ENCODE measurements at regions not wholly inside any gene's neighbourhood (a gene's known extent, or its start where the extent isn't known, plus 50 kb on each side); places are given as distances from the start of the nearest gene placed in this dataset.
"Not testable (repeated sequence)": the region's sequence is repeated elsewhere in the genome, so short reads cannot be mapped to it uniquely, and the experiment has no call there.

DNA sequence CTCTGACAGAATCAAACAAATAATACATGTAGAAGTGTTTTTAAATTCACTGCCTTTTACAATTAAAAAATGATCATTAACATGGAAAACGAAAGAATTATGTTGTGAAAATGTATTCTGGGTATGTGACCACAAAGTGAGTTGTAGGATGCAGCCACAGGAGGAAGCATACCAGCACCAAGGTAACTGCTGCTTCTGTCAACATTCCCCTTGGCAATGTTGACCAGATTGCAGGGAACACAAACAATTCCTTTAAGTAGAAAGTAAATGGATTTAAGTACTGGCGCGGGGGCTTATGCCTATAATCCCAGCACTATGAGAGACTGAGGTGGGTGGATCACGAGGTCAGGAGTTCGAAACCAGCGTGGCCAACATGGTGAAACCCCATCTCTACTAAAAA is 1877.9 kb upstream of the PCDH7 start:
- no peaks in the 10 kb centered on the region for H3K4me1 Mint-ChIP-seq (ENCODE audit: unreplicated experiment)
- no peaks in the 10 kb centered on the region for H3K9me3 Mint-ChIP-seq
- DNase-seq (ENCODE audit: extremely low spot score, unreplicated experiment), result no peak
- H3K27me3 Mint-ChIP-seq, result no peaks in the 10 kb centered on the region
- H3K27ac Mint-ChIP-seq, result no peak overlapping the region
- H3K4me3 Mint-ChIP-seq, result no peak overlapping the region
- TF ChIP-seq, protein P1, sequence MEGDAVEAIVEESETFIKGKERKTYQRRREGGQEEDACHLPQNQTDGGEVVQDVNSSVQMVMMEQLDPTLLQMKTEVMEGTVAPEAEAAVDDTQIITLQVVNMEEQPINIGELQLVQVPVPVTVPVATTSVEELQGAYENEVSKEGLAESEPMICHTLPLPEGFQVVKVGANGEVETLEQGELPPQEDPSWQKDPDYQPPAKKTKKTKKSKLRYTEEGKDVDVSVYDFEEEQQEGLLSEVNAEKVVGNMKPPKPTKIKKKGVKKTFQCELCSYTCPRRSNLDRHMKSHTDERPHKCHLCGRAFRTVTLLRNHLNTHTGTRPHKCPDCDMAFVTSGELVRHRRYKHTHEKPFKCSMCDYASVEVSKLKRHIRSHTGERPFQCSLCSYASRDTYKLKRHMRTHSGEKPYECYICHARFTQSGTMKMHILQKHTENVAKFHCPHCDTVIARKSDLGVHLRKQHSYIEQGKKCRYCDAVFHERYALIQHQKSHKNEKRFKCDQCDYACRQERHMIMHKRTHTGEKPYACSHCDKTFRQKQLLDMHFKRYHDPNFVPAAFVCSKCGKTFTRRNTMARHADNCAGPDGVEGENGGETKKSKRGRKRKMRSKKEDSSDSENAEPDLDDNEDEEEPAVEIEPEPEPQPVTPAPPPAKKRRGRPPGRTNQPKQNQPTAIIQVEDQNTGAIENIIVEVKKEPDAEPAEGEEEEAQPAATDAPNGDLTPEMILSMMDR (conservative IDR thresholded peaks at IDR 0.05), result no peak
- H3K36me3 Mint-ChIP-seq, result no peaks in the 10 kb centered on the region

GRCh38 chr4:28845158-28845557 is 1875.0 kb upstream of the PCDH7 start:
- Mint-ChIP-seq H3K27ac (no peak overlapping the region), H3K27me3 (no peaks in the 10 kb centered on the region), H3K36me3 (no peaks in the 10 kb centered on the region), H3K4me3 (no peak overlapping the region), H3K9me3 (no peaks in the 10 kb centered on the region), H3K4me1 (ENCODE audit: unreplicated experiment) (no peaks in the 10 kb centered on the region)
- TF ChIP-seq, protein P1 (conservative IDR thresholded peaks at IDR 0.05), result no peak
- DNase-seq (ENCODE audit: extremely low spot score, unreplicated experiment), result no peak

GRCh38 chr4:28857028-28857427 is 1863.1 kb upstream of the PCDH7 start:
- not testable (repeated sequence) for DNase-seq (ENCODE audit: extremely low spot score, unreplicated experiment); H3K4me3 Mint-ChIP-seq; H3K27me3 Mint-ChIP-seq; H3K27ac Mint-ChIP-seq; H3K9me3 Mint-ChIP-seq; H3K36me3 Mint-ChIP-seq; H3K4me1 Mint-ChIP-seq (ENCODE audit: unreplicated experiment)

DNA sequence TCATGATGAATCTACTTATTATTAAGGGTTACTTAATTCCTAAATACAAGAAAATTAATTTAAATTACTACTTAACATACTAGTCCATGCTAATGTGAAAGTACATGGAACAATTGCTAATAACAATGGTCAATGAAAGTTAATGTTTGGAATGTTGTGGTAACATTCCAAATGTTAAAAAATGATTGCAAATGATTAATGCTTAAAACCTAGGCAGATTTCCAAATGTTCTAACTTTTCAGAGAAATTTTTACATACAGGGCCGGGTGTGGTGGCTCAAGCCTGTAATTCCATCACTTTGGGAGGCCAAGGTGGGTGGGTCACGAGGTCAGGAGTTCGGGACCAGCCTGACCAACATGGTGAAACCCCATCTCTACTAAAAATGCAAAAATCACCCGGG is 1851.3 kb upstream of the PCDH7 start:
- Mint-ChIP-seq H3K4me3 (no peak overlapping the region), H3K27me3 (no peaks in the 10 kb centered on the region), H3K4me1 (ENCODE audit: unreplicated experiment) (no peaks in the 10 kb centered on the region), H3K9me3 (no peaks in the 10 kb centered on the region), H3K36me3 (no peaks in the 10 kb centered on the region), H3K27ac (no peak overlapping the region)
- TF ChIP-seq, protein P1 (conservative IDR thresholded peaks at IDR 0.05), result no peak
- no peak for DNase-seq (ENCODE audit: extremely low spot score, unreplicated experiment)

DNA sequence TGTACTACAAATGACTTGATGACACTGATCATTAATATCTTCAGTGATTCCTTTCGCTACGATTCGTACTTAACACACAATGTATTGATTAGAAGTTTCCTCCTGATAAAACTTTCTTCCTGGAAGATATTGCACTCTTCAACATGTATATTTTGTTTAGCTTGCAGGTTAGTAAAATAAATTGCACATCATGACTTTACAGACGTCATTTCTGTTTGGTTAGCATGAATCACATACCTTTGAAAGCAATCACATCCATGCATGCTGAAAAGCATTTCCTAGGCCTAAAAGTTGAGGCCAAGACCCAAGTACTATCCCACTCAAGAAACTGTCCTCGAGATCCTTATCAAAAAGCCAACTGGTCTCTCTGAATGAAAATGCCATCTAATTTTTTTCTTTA is 1841.0 kb upstream of the PCDH7 start:
- Mint-ChIP-seq H3K4me1 (ENCODE audit: unreplicated experiment) (no peaks in the 10 kb centered on the region), H3K27ac (no peak overlapping the region), H3K4me3 (no peak overlapping the region), H3K9me3 (no peaks in the 10 kb centered on the region), H3K27me3 (no peaks in the 10 kb centered on the region), H3K36me3 (no peaks in the 10 kb centered on the region)
- DNase-seq (ENCODE audit: extremely low spot score, unreplicated experiment), result no peak
- TF ChIP-seq, protein P1 (conservative IDR thresholded peaks at IDR 0.05), result no peak

- no peak for DNase-seq (ENCODE audit: extremely low spot score, unreplicated experiment)
- no peaks in the 10 kb centered on the region for H3K36me3 Mint-ChIP-seq
- H3K4me3 Mint-ChIP-seq, result no peak overlapping the region
- no peaks in the 10 kb centered on the region for H3K9me3 Mint-ChIP-seq
- no peaks in the 10 kb centered on the region for H3K4me1 Mint-ChIP-seq (ENCODE audit: unreplicated experiment)
- no peak overlapping the region for H3K27ac Mint-ChIP-seq
- TF ChIP-seq, protein P1 (conservative IDR thresholded peaks at IDR 0.05), result no peak
- no peaks in the 10 kb centered on the region for H3K27me3 Mint-ChIP-seq
Measured at GRCh38 chr4:28879900-28880299, 1840.3 kb upstream of the PCDH7 start.

Measured in type B pancreatic cell (in vitro differentiated cells).